Activated T-helper 2 cell treated with anti-CD3 and anti-CD28 coated beads, Interferon-gamma antibody, Interleukin-2, Interleukin-4, amounts not matched to agents 10 μg/mL and 5 μg/mL and 100 μg/mL, durations not matched to agents 14 hours and 24 hours and 36 hours (primary cell): ENCODE measurements at regions not wholly inside any gene's neighbourhood (a gene's known extent, or its start where the extent isn't known, plus 50 kb on each side); places are given as distances from the start of the nearest gene placed in this dataset.

ENCODE experiments used
- DNase-seq: peaks from one replicate; pipeline ENCODE4 v3.0.0; 2021; ENCODE audit warnings: low spot score
- H3K27ac Mint-ChIP-seq: one replicate; pipeline ENCODE4 v1.8.0; 2021; ENCODE audit warnings: mixed read lengths
- H3K27me3 Mint-ChIP-seq: one replicate; pipeline ENCODE4 v1.8.0; 2021; ENCODE audit warnings: low read depth, mixed read lengths
- H3K36me3 Mint-ChIP-seq: one replicate; pipeline ENCODE4 v1.8.0; 2021; ENCODE audit warnings: low read depth, mixed read lengths
- H3K4me1 Mint-ChIP-seq: one replicate; pipeline ENCODE4 v1.8.0; 2021; ENCODE audit warnings: low read depth, mixed read lengths
- H3K4me3 Mint-ChIP-seq: one replicate; pipeline ENCODE4 v1.8.0; 2021; ENCODE audit warnings: low read depth, mild to moderate bottlenecking, moderate library complexity, mixed read lengths
- H3K9me3 Mint-ChIP-seq: one replicate; pipeline ENCODE4 v1.8.0; 2021; ENCODE audit warnings: mixed read lengths
- intact Hi-C: fragments of 100-400 bp; cut with micrococcal nuclease; formaldehyde crosslinking; loops from one replicate; pipeline ENCODE4 v1.15.1; 2023

GRCh38 chr1:5576673-5577065 is 415.6 kb downstream of the NPHP4 start:
- Mint-ChIP-seq H3K36me3 (no peaks in the 10 kb centered on the region), H3K27ac (no peak overlapping the region), H3K9me3 (no peaks in the 10 kb centered on the region), H3K4me1 (no peaks in the 10 kb centered on the region), H3K27me3 (no peaks in the 10 kb centered on the region), H3K4me3 (no peak overlapping the region)
- DNase-seq = no peak
- intact Hi-C loops = no loop called here

- H3K4me1 Mint-ChIP-seq = no peaks in the 10 kb centered on the region
- H3K9me3 Mint-ChIP-seq = peaks cover under 1% of the 10 kb centered on the region
- H3K4me3 Mint-ChIP-seq = no peak overlapping the region
- DNase-seq = no peak
- intact Hi-C loops = no loop called here
- H3K27ac Mint-ChIP-seq = no peak overlapping the region
- no peaks in the 10 kb centered on the region for H3K27me3 Mint-ChIP-seq
- H3K36me3 Mint-ChIP-seq = no peaks in the 10 kb centered on the region
These were observed 416.1 kb downstream of the NPHP4 start for GRCh38 chr1:5576011-5576672.

GRCh38 chr1:5575396-5575940 is 416.8 kb downstream of the NPHP4 start:
- intact Hi-C loops = no loop called here
- Mint-ChIP-seq H3K36me3 (no peaks in the 10 kb centered on the region), H3K27ac (no peak overlapping the region), H3K4me1 (no peaks in the 10 kb centered on the region), H3K9me3 (peaks cover 7% of the 10 kb centered on the region), H3K27me3 (no peaks in the 10 kb centered on the region), H3K4me3 (no peak overlapping the region)
- DNase-seq = no peak

- Mint-ChIP-seq H3K9me3 (peaks cover 11% of the 10 kb centered on the region), H3K4me3 (no peak overlapping the region), H3K36me3 (no peaks in the 10 kb centered on the region), H3K4me1 (no peaks in the 10 kb centered on the region), H3K27ac (no peak overlapping the region), H3K27me3 (no peaks in the 10 kb centered on the region)
- DNase-seq = no peak
- intact Hi-C loops = no loop called here
These were observed 417.6 kb downstream of the NPHP4 start for GRCh38 chr1:5574641-5575040.

- no peak overlapping the region for H3K4me3 Mint-ChIP-seq
These were observed 419.4 kb downstream of the NPHP4 start for GRCh38 chr1:5572794-5573193.

GRCh38 chr1:5571861-5572401 is 420.3 kb downstream of the NPHP4 start:
- H3K4me1 Mint-ChIP-seq = no peaks in the 10 kb centered on the region
- H3K36me3 Mint-ChIP-seq = no peaks in the 10 kb centered on the region
- intact Hi-C loops = no loop called here
- no peak overlapping the region for H3K27ac Mint-ChIP-seq
- peaks cover 21% of the 10 kb centered on the region for H3K9me3 Mint-ChIP-seq
- H3K27me3 Mint-ChIP-seq = no peaks in the 10 kb centered on the region
- no peak for DNase-seq
- no peak overlapping the region for H3K4me3 Mint-ChIP-seq

More at GRCh38 chr1:5572794-5573193, 419.4 kb downstream of the NPHP4 start:
- intact Hi-C loops = no loop called here
- H3K27ac Mint-ChIP-seq = no peak overlapping the region
- DNase-seq = no peak
- H3K27me3 Mint-ChIP-seq = no peaks in the 10 kb centered on the region
- H3K36me3 Mint-ChIP-seq = no peaks in the 10 kb centered on the region
- H3K9me3 Mint-ChIP-seq = peaks cover 21% of the 10 kb centered on the region
- no peaks in the 10 kb centered on the region for H3K4me1 Mint-ChIP-seq

GRCh38 chr1:5571438-5571837 is 420.8 kb downstream of the NPHP4 start:
- H3K9me3 Mint-ChIP-seq = peaks cover 21% of the 10 kb centered on the region
- no peak overlapping the region for H3K27ac Mint-ChIP-seq
- DNase-seq = no peak
- no peaks in the 10 kb centered on the region for H3K27me3 Mint-ChIP-seq
- no peak overlapping the region for H3K4me3 Mint-ChIP-seq
- H3K36me3 Mint-ChIP-seq = no peaks in the 10 kb centered on the region
- intact Hi-C loops = no loop called here
- no peaks in the 10 kb centered on the region for H3K4me1 Mint-ChIP-seq

- Mint-ChIP-seq H3K36me3 (no peaks in the 10 kb centered on the region), H3K27me3 (no peaks in the 10 kb centered on the region), H3K4me1 (no peaks in the 10 kb centered on the region), H3K4me3 (no peak overlapping the region), H3K27ac (no peak overlapping the region), H3K9me3 (peaks cover 21% of the 10 kb centered on the region)
- DNase-seq = no peak
- intact Hi-C loops = no loop called here
These were observed 421.3 kb downstream of the NPHP4 start for GRCh38 chr1:5570931-5571330.

- H3K36me3 Mint-ChIP-seq = no peaks in the 10 kb centered on the region
- intact Hi-C loops = no loop called here
- no peak for DNase-seq
- H3K4me3 Mint-ChIP-seq = no peak overlapping the region
- H3K27ac Mint-ChIP-seq = no peak overlapping the region
- H3K27me3 Mint-ChIP-seq = no peaks in the 10 kb centered on the region
- peaks cover 21% of the 10 kb centered on the region for H3K9me3 Mint-ChIP-seq
- H3K4me1 Mint-ChIP-seq = no peaks in the 10 kb centered on the region
These were observed 423.9 kb downstream of the NPHP4 start for GRCh38 chr1:5568321-5568720.

- Mint-ChIP-seq H3K27ac (no peak overlapping the region), H3K4me3 (no peak overlapping the region), H3K27me3 (no peaks in the 10 kb centered on the region), H3K36me3 (no peaks in the 10 kb centered on the region), H3K4me1 (no peaks in the 10 kb centered on the region), H3K9me3 (peaks cover 21% of the 10 kb centered on the region)
- no peak for DNase-seq
- intact Hi-C loops = no loop called here
These were observed 424.4 kb downstream of the NPHP4 start for GRCh38 chr1:5567839-5568238.

- Mint-ChIP-seq H3K9me3 (peaks cover 21% of the 10 kb centered on the region), H3K4me1 (no peaks in the 10 kb centered on the region), H3K27me3 (no peaks in the 10 kb centered on the region), H3K4me3 (no peak overlapping the region), H3K36me3 (no peaks in the 10 kb centered on the region), H3K27ac (no peak overlapping the region)
- no peak for DNase-seq
- intact Hi-C loops = no loop called here
These were observed 425.3 kb downstream of the NPHP4 start for GRCh38 chr1:5566924-5567323.

- H3K27me3 Mint-ChIP-seq = no peaks in the 10 kb centered on the region
- DNase-seq = no peak
- no peak overlapping the region for H3K27ac Mint-ChIP-seq
- intact Hi-C loops = no loop called here
- peaks cover 14% of the 10 kb centered on the region for H3K9me3 Mint-ChIP-seq
- H3K36me3 Mint-ChIP-seq = no peaks in the 10 kb centered on the region
- no peak overlapping the region for H3K4me3 Mint-ChIP-seq
- no peaks in the 10 kb centered on the region for H3K4me1 Mint-ChIP-seq
These were observed 426.7 kb downstream of the NPHP4 start for GRCh38 chr1:5565281-5566125.
